ENCODE measurements at regions not wholly inside any gene's neighbourhood (a gene's known extent, or its start where the extent isn't known, plus 50 kb on each side); places are given as distances from the start of the nearest gene placed in this dataset.
"Not testable (repeated sequence)": the region's sequence is repeated elsewhere in the genome, so short reads cannot be mapped to it uniquely, and the experiment has no call there.

DNA sequence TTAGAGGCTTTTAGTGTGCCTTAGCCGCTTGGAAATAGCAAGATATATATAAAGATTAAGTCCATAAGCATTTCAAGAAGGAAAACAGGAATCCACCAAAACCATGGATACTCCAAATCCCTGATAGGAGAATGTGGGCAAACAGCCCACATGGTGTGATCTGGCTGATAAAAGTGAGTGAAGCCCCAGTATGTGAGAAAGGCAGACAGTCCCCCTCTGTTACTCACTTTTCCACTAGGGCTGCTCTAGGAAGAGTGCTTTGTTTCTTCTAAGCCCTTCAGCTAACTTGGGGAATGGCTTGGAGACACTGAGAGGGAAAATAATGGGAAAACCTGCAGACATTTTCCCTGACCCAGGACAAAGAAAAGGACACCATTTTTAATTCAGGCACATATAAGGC is 802.3 kb upstream of the PRR20A start:
- DNase-seq = no peak

DNA sequence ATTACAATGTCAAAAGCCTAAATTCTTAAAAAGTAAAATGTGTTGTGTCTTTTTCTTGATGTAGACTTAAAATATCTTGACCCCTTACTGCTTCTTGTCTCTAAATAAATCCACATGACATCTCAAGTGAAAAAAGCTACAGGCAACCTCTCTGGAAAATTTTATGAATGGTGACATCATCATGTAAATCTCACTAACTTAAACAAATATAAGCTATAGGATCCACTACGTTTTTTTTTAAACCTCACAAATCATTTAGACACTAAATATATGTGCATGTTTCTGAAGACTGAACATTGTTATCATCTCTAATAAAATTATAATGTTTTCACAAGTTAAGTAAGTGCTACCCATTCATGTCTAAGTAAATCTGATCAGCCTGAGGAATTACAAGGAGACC is 793.7 kb upstream of the PRR20A start:
- no peak for DNase-seq

DNA sequence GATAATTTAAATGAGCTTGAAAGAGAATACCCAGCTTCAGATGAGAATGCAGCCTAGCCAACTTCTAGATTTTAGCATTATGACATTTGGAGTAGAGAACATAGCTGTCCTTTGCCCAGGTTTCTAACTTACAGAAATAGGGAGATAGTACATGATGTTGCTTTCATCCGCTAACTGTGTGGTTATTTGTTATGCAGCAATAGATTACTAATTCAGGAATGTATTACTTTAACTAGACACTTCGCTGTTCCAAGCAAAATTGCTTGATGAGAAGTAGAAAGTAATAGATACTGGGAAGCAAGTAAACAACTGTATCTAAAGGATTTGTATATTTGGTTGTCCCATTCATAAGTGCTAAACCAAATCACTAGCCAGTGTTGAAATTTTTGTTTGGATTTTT is 790.9 kb upstream of the PRR20A start:
- DNase-seq = no peak

DNA sequence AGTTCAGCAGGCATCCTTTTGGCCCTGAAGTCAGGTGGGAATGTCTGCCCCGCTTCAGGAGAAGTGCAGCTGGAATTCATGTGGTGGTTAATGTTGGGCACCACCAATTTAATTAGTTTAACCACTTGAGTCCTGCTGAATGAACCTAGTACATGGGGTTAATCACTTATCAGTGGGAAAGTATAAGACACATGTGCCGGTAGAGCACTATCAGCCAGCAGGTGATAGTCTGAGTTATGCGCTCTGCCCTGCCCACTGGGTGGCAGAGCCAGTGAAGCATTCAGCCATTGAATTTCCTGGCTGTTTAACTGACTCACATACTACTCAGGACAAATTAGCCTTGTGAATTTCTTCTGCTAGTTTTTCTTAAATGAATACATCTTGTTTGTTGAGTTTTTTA is 789.7 kb upstream of the PRR20A start:
- no peak for DNase-seq

DNA sequence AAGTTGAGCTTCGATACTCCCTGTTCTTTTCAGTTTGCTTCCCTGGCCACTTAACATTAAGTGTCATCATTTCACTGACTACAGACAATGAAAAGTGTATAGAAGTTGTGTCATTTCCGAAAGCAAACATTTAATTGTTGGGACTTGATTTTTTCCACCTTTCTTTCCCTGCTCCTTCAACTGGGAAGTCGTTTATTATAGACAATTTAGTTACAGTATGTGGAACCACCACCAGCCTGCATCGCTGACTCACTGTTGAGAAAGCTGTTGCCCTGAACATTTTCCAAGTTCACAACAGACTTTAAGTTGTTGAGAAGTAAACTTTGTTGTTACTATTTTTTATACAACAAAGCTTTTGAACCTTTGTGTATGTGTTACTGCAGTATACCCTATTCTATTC is 788.4 kb upstream of the PRR20A start:
- no peak for DNase-seq

DNA sequence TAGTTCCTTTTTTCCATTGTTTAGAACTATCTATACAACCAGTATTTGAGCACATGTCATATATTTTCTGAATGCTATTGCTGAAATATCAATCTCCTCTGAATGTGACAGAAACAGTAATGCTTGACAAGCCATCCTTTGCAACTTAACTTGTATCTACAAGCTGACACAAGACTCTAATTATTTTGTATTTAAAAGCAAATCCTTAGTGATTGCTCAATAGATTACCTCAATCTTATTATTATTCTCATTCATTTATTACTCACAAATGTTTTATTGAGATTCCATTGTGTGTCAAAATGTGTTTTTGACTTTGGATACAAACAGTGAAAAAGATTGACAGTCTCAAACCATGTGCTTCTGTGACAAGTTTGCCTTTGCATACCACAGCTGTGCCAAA is 787.8 kb upstream of the PRR20A start:
- no peak for DNase-seq

DNA sequence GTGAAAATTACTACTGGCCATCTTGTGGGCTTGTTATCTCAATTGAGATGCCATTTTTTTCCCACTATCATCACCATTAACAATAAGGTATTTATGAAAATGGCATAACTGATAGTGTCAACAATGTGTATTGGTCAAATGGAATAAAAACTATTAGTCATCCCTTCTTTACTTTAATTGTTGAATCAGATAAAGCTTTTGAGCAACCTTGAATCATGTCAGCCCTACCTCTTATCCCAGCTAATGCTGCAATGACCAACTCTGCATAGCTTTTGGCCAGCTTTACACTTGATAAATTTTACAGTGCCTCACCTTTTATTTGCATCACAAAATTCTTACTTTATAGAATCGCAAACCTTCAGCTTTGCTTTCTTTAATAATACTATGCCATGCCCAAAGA is 784.0 kb upstream of the PRR20A start:
- no peak for DNase-seq

DNA sequence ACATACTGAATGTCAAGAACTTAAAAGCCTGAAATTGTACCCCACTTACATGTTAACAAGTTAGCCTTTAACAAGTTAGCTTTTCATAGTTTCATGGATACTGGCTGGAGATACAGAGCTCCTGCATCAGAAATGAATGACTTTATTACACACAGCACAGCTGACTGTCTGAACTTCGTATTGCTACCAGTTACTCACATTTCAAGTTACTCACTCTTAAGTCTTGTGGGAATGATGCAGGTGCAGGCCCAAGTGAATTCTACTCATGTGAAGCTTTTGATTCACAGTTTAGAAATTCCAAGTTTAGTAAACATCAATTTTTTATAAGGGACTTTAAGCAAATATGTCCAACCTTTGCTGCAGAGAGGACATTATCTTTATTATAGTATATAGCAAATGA is 762.2 kb upstream of the PRR20A start:
- DNase-seq = no peak

DNA sequence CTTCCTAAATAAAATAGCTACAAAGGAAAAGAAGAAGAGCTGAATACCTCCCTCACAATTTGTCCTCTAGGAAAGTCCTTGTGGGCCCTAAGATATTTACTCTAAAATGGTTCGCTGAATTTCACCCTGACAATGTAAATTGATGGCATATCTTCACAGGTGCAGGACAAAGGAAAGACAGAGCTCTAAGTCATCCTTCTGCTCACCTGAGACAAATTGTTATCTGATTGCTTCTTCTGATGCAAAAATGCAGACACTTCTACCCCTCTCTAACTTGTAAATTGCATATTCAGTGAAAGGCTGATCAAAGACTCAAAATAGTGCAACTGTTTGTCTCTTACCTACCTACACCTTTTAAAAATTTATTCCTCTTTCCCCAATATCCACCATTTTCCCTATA is 747.2 kb upstream of the PRR20A start:
- DNase-seq = no peak

DNA sequence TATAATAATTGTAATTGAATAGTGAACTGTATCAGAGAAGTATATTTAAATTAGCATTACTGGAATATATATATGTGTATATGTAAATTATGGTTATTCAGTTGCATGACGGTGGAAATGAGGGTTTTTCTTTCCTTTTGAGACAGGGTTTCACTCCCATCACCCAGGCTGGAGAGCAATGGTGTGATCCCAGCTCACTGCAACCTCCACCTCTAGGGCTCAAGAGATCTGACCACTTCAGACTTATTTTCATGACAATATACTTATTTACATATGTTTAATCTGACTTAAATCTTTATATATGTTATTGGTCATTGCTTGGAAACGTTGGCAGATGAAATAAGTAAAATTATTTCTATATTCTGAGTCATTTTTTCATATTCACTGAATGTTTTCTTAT is 744.4 kb upstream of the PRR20A start:
- DNase-seq = no peak

DNA sequence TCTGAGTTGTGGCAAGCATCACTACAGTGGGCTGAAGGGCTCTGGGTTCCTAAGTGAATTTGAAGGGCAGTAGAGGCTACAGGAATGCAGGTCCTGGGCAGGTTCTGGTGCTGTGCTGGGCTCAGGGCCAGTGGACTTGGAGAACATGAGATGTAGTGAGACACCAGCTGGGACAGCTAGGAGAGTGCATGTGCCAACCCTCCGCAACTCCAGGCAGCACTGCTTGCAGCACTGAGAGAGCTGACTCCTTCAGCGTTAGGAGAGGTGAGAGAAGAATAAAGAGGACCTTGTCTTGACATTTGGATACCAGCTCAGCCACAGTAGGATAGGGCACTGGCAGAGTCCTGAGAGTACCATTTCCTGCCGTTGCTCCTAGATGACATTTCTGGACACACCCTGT is 739.9 kb upstream of the PRR20A start:
- no peak for DNase-seq

DNA sequence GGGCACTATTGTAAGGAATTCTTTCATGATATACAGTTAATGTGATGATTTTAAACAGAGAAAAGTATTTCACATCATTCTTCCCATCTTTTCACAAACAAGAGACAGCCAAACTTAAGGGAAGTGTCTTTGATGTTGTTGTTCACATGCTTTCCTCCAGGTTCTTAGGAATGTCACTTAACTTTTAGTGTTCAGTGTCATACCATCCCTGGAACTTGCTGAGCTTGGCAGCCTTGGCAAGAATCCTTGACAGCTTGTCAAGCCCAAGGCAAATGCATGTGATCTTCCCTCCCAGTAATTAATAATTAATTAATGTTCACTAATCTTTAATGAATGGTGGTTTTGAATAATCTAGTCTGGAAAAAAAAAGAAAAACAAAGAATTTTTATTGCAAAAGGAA is 727.9 kb upstream of the PRR20A start:
- no peak for DNase-seq

DNA sequence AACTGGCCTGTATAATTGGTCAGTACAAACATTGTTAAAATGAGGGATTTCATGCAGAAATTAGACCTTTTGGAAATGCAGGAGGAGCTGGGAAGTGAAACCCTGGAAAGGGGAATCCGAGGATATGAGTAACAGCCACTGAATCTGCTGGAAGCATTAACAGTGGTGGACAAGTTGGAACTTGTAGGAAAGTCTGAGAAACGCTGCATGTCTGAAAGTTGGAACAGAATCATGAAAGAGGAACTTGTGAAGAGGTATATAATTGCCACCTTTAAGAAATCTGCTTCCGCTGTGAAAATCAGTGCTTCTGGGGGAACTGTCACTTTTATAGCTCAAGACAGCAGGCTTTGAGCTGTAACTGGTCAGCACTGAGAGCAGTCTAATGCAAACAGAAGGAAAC is 716.5 kb upstream of the PRR20A start:
- DNase-seq = no peak

DNA sequence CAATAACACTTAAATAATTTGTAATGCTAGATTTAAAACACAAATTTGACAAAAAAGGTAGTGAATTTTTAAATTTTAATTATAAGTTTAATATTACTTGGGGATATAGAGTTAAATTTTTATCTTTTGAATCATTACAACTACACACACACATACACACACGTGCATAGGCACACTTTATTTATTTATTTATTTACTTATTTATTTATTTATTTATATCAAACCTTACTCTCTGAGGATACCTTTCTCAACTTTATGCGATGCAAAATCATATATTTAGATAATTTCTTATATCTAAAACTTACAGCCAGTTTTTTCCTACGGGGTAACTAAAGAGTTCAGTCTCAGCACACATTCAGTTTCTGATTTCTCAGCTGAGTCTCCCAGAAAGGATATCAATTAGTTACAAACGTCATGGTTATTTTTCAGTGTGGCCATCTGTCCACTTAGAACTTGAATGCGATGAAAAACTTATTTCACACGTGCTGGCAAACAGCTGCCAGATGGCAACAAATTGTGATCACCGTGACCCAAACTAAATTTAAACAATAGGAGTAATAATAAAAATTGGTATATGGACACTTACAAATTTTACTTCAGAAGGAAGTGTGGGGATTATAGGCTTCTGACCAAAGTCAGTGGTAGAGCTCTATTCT is 683.1 kb upstream of the PRR20A start:
- DNase-seq = no peak

DNA sequence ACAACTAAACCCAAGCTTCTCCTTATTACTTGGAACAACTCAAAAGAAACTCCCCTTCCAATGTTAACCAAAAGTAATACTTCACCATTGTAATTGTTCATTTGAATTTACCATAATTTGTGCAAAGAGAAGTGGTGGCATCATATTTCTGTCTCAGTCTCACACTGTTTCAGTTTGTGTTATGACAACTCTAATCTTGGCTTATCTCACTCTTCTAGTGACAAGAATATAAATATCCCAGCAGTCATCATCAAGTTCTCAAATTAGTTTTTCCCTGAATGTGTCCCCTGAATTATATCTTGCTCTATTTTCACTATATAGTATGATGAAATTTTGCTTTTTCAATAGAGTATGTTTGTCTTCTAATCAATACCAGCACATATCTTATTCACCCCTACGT is 681.4 kb upstream of the PRR20A start:
- DNase-seq = no peak

DNA sequence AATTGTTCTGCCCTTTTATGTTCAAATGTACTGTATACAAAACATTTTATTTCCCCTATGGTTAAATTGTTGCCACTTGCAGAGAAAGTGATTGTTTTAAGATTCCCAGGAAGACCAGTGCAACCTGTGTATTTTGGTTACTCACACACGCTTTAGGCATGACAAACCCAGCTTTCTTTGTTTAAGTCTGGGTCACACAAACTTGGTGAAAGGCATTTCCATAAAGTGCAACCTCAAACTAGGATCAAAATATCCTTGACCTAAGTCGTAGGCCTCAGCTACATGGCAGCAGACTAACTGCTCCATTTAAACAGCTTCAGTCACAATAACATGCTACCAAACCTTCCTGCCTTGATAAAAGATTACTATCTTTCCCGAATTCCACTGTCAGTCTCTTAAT is 639.0 kb upstream of the PRR20A start:
- no peak for DNase-seq

DNA sequence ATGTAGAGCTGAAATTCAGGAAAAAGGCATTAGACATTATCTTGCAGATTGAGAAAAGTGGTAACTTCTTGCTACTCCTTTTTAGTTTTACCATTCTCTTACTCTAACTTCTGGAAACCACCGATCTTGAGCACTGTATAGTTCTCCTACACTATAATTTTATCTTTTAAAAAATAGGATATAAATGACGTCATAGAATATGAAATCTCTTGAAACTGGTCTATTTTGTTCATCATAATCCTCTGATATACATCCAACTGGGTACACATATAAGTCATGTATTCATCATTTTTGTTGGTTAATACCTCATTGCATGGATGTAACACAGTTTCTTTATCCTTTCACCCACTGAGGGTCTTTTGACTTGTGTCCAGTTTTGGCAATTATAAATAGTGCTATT is 629.9 kb upstream of the PRR20A start:
- DNase-seq = no peak

DNA sequence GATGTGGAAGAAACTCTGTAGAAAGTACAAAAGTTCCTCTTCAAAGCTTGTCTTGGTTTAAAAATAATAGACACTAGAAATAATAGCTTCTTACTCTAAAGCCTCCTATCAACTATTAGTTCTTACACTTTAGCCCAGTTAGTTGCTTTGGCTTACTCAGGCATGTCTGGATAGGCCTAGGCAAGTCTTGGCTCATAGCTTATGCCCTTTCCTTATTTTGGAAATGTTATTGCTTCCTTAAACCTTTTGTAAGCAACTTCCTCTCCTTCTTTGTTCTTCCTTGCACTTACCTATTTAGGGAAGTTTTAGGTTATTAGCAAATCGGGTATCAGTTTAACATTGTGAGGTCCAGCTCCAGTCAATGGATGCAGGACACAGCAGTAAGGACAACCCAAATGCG is 628.4 kb upstream of the PRR20A start:
- DNase-seq = not testable (repeated sequence)

DNA sequence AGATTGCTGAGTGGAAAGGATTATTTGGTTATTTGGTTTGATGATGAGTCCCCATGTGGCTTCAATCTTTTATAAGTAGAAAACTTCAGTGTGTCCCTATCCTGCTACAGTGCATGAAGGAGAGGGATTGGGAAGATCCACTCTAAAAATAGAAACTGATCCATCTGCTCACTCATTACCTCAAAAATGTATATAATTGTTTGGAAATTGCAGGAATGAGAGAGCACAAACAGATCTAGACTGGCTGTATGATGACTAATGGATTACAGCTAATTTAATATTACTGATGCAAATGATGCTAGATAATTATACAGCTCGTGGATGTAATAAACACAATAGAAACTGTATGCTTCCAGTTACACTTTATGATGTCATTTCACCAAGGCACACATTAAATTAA is 625.3 kb upstream of the PRR20A start:
- DNase-seq = no peak

DNA sequence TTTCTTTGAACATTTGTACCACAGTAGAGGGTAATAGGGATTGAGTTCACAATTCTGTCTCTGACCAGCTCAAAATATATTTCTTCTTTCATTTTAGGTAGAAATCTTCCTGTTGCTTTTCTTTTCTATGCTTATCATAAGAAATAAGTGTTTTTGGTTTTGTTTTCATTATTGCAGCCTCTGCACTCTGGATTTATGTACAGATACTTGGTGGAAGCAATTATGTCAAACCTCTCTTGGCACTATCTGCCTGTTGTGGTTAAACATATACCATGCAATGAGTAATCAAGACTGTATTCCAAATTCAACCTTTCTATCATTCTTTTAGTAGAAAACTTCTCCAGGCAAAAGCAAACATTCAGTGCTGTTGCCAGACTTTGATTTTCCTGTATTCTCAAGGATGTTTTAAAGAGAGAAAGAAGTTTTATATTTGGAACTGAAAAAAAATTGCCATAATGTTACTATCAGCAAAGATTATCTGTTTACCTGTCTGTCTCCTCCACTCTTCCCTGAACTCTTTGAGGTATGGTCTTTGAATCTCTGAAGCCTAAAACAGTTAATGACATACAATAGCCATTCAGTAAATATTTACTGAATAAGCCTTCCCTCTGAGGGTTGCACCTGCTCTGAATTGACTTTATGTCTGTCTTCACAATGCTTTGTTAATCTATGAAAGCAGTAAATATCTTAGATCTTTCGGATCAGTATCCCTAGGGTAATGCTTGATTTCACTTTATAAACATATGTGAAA is 612.5 kb upstream of the PRR20A start:
- no peak for DNase-seq

DNA sequence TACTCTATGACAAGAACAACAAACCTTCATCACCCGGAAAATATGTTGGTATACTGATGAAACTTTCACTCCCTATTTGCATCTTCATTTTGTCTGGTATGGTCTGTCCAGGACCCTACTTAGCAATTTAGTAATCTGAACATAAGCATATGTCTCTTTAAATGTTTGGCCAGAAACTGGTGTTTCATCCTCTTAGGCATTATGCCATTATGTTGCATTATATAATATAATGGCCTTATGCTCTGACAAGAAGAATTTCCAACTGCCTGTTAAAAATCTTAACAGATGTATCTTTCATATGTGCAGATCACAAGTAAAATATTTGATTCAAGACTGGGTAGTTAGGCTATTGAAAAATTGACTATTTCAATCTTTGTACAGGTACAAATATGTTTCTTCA is 610.6 kb upstream of the PRR20A start:
- DNase-seq = no peak

DNA sequence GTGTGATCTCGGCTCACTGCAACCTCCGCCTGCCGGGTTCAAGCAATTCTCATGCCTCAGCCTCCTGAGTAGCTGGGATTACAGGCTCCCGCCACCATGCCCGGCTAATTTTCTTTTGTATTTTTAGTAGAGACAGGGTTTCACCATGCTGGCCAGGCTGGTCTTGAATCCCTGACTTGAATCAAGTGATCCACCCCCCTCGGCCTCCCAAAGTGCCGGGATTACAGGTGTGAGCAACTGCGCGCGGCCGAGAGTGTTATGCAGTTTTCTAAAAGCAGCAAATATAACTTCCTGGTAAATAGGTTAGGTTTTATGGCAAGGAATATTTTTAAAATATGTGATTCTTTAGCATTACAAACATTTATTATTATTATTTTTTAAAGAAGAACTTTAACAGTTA is 592.8 kb upstream of the PRR20A start:
- not testable (repeated sequence) for DNase-seq

DNA sequence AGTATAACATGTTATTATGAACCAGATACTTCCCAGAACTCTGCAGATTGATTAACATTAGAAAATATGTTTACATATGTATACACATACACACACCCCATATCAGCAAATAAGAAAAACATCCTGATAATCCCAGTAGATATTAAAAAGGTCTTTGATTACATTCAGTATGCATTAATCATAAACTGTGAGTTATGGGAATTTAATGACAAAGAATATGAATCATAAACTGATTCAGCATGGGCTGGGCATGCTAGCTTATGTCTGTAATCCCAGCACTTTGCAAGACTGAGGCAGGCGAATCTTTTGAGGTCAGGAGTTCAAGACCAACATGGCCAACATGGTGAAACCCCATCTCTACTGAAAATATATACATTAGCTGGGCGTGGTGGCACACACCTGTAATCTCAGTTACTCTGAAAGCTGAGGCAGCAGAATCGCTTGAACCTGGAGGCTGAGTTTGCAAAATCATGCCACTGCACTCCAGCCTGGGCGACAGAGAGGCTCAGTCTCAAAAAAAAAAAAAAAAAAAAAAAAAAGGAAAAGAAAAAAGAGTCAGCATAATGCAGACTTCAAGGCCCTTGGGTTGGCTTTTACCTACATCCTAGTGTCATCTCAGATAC is 581.9 kb upstream of the PRR20A start:
- DNase-seq = no peak

DNA sequence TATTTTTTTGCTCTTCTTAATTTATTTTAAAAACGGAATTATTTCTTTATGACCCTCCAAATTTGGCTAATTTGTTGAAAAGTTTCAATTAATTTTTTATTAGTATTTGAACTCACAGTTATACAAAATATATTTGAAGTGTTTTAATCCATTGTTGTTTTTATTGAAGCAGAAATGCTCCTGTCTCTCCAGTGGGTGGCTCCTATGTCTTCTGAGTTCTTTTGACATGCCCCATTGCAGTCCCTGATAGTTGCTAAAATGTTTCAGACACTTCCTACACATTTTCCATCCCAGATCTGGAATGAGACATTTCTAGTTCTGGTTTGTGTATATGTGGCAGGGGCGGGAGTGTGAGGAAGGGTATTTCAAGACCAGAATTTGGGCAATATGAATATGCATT is 579.4 kb upstream of the PRR20A start:
- no peak for DNase-seq

DNA sequence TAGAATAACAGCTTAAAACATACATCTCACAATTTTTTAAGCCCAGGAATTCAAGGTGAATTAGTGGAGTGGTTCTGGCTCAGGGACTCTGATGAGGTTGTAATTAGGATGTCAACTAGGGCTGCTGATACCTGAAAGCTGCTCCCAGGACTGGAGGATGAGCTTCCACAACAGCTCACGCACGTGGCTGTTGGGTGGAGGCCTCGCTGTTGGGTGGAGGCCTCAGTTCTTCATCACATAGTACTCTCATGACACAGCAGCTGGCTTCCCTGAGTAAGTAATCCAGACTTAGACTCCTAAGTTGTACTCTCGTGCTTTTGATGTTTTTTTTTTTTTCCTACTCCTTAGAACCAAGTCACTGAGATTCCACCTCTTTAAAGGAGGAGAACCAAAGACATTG is 577.1 kb upstream of the PRR20A start:
- DNase-seq = no peak

Data from CD4-positive, alpha-beta T cell treated with Interleukin-12 subunit alpha and Interleukin-12 subunit beta, for 1 hour (primary cell).